Activated effector memory CD4-positive, alpha-beta T cell treated with Interleukin-2 at 50 U/mL for 16 hours (primary cell): ENCODE measurements at regions not wholly inside any gene's neighbourhood (a gene's known extent, or its start where the extent isn't known, plus 50 kb on each side); places are given as distances from the start of the nearest gene placed in this dataset.

ENCODE experiments used
- DNase-seq: peaks from one replicate; pipeline ENCODE4 v3.0.0-alpha.2; 2020

GRCh38 chr18:38367473-38367872, 801.9 kb upstream of the CELF4 start:
- DNase-seq: no peak

- no peak for DNase-seq
These were observed 796.7 kb upstream of the CELF4 start for GRCh38 chr18:38362286-38362792.

DNA sequence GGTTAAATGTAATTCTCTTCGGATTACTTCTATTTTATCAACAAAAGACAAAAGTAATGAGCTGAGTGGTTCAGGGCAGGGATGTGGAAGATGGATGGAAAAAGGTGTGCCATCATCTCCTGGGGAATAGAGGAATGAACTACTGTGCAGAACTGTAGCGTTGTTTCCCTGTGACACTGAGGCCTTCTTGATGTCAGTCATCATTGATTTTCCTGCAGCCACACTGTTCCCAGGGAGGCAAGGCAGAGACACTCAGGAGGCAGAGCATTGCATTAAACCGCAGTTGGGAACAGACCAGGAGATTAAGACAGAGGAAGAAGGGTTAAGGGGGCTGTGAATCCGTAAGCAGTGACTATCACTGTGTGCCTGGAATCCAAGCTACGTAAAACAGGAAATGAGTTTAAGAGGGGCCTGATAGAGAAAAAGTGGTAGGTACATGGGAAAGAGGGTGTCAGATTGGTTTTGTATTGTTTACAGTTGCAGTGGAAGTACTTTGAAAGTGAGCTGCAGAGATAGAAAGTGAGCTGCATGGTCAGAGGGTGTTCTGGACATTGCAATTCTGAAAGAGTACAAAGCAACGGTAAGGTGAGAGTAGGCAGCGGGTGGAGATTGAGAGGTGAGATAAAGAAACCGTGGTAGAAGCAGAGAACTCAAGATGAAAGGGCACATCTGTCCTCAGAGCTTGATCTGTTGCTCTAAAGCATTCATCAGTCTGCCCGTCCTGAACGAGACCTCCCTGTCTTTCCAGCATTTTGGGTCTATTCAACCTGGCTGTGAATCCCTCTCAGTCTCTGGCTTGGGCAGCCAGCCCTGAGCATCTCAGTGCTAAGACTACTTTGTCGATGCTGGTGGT, 793.4 kb upstream of the CELF4 start:
- DNase-seq: no peak

GRCh38 chr18:38353149-38353548, 787.6 kb upstream of the CELF4 start:
- no peak for DNase-seq

DNA sequence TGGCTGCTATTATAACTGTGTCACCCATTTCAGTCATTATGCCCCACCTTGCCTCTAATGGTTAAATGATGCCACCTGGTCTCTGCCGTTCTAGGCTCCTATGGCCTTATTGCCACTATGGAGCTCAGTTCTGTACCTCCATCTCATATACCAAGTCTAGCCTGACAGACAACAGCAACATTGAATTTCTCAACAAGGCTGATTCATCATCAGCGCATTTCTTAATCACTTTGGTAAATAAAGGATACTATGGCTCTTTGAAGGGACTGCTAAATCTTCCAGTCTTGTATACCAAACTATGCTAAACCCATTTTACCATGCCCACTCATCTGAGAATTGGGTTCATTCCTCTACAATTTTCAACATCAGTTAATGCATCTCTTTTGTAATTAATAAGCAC, 784.5 kb upstream of the CELF4 start:
- no peak for DNase-seq

DNA sequence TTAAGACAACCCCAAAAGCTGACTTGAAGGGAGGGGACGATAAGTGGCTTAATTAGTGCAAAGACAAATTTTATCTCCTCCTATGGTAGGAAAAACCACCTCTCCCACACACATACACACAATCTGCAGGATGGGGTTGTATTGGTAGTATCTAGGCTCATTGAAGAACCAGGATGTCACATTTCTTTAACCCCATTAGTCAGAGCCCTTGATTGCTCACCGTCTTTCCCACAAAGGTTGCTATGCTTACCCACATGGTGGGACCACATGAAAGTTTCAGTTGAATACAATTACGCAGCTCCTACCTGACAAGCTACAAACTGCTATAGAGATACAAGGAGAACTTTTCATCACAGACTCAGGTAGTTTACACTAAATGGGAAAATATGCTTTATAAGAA, 765.0 kb upstream of the CELF4 start:
- DNase-seq: no peak

DNA sequence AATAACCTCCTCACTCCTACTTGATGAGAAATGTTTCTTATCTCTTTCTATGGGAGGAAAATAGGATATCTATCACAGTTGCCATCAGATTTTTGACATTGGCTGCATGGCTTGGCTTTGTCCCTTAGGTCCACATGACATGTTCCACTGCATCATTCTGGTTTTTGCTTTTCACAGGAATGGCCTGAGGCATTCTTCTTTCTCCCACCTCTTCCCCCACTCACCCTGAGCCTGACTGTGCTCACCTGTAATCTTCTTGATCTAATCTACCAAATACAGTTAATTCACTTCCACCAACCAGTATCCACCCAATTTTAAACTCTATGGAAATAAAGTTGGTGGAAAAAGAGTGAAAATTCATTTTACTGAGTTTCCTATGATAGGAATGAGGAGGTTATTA, 763.5 kb upstream of the CELF4 start:
- no peak for DNase-seq

DNA sequence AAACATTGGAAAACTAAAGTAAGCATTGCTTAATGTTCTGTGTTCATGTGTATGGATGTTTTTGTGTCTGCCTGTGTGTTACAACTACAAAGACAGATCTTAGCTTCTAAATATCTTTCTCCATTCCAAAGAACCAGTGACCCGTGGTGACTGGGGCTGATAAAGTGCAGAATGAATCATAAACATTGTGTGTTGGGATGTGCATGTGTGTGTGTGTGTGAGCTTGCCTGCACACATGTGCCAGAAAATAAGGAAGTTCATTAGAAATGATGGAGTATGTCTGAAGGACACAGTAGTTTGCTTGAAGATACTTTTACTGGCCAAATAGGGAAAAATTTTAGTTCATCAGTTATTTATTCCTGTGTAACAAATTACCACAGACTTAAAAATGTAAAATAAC, 756.6 kb upstream of the CELF4 start:
- DNase-seq: no peak

DNA sequence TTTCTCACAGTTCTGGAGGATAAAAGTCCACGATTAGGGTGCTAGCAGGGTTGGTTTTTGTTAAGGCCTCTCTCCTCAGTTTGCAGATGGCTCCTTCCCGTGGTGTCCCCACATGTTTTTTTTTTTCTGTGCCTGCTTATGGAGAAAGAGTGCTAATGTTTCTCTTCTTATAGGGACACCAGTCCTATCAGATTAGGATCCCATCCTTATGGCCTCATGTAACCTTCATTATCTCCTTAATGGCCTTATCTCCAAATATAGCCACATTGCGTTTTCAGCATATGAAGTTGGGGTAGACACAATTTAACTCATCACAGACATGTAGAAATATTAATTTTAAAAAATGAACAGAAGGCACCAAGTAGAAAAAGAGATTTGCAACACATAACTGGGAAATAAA, 755.7 kb upstream of the CELF4 start:
- DNase-seq: no peak

GRCh38 chr18:38318416-38318815, 752.8 kb upstream of the CELF4 start:
- DNase-seq: no peak

- DNase-seq: no peak
These were observed 748.2 kb upstream of the CELF4 start for GRCh38 chr18:38313831-38314230.

- DNase-seq: no peak
These were observed 746.9 kb upstream of the CELF4 start for GRCh38 chr18:38312532-38312931.

DNA sequence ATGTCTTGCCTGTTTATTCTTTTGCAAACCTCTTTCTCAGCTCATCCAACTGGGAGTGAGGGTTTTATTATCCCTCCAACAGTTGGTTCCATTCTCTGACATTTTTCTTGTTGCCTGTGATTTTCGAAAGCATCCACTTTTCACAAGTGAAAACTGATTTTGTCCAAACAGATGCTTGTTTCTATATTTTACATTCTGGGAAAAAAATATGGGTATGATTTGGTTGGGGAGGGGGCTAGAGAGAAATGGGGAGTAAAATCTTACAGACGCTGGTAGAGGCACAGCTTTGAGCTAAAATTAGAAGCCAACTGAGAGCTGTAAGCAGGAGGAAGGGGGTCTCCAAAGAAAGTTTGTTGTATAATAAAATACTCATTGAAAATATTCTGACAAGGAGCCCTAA, 745.3 kb upstream of the CELF4 start:
- DNase-seq: no peak

DNA sequence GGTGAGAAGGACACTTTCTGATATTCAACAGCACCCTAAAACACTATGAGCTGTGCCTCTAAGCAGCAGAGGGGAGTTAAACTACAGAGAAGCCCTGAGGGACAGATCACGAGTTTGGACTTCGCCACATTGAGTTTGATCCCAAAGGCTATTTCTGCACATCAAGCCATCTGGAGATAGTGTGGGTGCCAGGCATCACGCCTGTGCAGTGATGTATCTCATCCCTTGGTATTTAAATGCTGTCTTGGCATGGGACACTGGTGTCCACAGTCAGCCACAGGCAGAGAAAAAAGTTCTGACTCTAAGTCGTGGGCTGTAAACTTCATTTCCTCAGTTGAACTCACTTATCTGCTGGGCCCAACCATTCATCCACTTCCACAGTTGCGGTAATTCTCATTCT, 742.3 kb upstream of the CELF4 start:
- no peak for DNase-seq

GRCh38 chr18:38305961-38306360, 740.4 kb upstream of the CELF4 start:
- DNase-seq: no peak

GRCh38 chr18:38301621-38302020, 736.0 kb upstream of the CELF4 start:
- DNase-seq: no peak

- DNase-seq: no peak
These were observed 732.3 kb upstream of the CELF4 start for GRCh38 chr18:38297910-38298309.

GRCh38 chr18:38290229-38290628, 724.6 kb upstream of the CELF4 start:
- no peak for DNase-seq

DNA sequence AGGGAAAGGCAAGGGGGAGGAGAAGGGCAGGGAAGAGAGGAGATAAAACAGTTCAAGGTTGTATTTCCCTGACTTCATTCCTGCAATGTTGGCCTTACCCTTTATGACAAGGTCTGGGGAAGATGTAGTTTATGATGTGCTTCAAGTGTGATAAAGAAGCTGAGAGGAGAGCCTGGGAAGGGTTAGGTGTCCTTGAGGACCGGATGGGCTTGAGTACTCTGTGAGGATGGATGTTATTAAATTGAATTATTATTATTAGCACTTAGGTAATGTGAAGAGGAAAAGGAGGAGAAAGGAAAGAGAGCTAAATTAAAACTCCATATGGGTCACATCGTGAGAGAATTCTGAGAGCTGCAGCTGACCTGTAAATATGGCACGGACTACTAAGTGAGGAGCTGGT, 719.4 kb upstream of the CELF4 start:
- DNase-seq: no peak

GRCh38 chr18:38263066-38263465, 697.5 kb upstream of the CELF4 start:
- DNase-seq: no peak

GRCh38 chr18:38262661-38263060, 697.1 kb upstream of the CELF4 start:
- no peak for DNase-seq

GRCh38 chr18:38257661-38258060, 692.1 kb upstream of the CELF4 start:
- DNase-seq: no peak

DNA sequence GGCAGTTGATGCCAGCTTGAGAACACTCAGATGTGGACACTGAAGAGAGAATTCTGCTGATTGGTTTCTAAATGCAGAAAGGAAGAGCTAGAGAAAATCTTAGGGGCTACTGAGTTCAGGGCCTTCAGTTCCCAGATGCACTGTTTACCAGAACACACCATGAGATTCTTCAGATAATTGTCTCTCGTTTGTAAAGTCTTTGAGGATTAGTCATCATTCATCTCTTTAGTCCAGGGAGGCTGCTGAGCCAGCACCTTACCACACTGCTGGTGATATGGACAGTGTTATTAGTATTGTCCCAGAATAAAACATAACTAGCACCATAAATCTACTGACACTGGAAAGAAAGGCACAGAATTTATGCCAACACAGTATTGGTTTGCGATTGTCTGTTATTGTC, 690.8 kb upstream of the CELF4 start:
- DNase-seq: no peak

DNA sequence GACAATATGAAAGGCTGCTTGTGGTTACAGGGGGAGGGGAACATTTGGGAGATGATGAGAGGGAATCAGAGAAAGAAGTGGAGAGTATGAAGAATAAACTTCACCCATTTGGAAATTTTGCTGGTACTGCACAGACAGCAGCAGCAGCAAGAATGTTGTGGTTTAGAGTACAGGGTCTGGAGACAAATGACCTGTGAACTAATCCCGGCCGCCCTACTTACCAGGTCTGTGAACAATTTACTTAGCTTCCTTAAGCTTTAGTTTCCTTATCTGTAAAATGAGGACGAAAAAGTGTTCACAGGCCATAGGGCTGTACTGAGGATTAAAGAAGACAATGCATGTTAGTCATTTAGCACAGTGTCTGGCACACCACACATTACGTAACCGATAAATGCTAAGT, 685.4 kb upstream of the CELF4 start:
- no peak for DNase-seq

DNA sequence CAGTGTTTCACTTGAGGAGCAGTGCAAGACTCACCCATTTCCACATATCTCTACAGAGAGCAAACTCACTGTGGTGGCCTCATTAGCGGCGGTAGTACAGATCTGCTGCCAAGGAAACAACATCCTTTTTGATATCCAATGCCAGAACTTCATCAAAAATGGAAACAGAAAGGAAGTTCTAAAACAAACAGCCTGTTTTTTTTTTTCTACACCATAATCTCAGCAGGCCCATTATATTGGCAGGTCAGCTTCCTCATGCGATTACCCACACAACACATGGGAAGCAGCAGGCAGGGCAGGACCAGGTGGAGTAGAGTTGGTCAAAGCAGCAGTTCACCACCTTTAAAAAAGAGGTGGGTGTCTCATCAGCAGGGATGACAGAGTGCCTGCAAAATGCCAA, 678.9 kb upstream of the CELF4 start:
- no peak for DNase-seq
